GM12878 (cell line): ENCODE measurements at regions not wholly inside any gene's neighbourhood (a gene's known extent, or its start where the extent isn't known, plus 50 kb on each side); places are given as distances from the start of the nearest gene placed in this dataset.

Experiments used
- CTCF ChIP-seq, 3 experiments: IDR thresholded peaks in 2 of 3; conservative IDR thresholded peaks in 1 of 3; 2 replicates each; pipeline ENCODE4 v1.5.1; 2011; ENCODE audit warnings: low read depth in 3 of 3, low read length in 3 of 3, mild to moderate bottlenecking in 3 of 3, control low read depth in 2 of 3, moderate library complexity in 2 of 3, inconsistent platforms in 1 of 3, mixed read lengths in 1 of 3; ENCODE audit not compliant: control insufficient read depth in 2 of 3, insufficient read depth in 1 of 3; ENCODE audit errors: extremely low read depth in 1 of 3
- NR2C1 ChIP-seq: fragments of 450-650 bp; IDR thresholded peaks from 2 replicates; pipeline ENCODE4 v1.6.1; 2017; ENCODE audit warnings: antibody characterized with exemption, mild to moderate bottlenecking, moderate library complexity
- RAD21 ChIP-seq: IDR thresholded peaks from 2 replicates; pipeline ENCODE4 v1.6.1; 2011; ENCODE audit warnings: mild to moderate bottlenecking, low read depth, low read length, moderate library complexity; ENCODE audit not compliant: insufficient read depth
- SP1 ChIP-seq: IDR thresholded peaks from one replicate; pipeline ENCODE4 v1.6.1; 2011; ENCODE audit warnings: low read depth, low read length
- SREBF2 ChIP-seq: IDR thresholded peaks from 2 replicates; pipeline ENCODE4 v1.6.1; 2012; ENCODE audit warnings: mild to moderate bottlenecking, low read length
- ZNF592 ChIP-seq: fragments of 450-650 bp; IDR thresholded peaks from 2 replicates; pipeline ENCODE4 v1.6.1; 2017; ENCODE audit warnings: mild to moderate bottlenecking, moderate library complexity

- TF ChIP-seq CTCF (IDR thresholded peaks at IDR 0.05 in 2 of 3, conservative IDR thresholded peaks at IDR 0.05 in 1 of 3; ENCODE audit: control insufficient read depth in 2 of 3, extremely low read depth in 1 of 3, insufficient read depth in 1 of 3, low read depth in 3 of 3, low read length in 3 of 3) (no peak), NR2C1 (no peak), ZNF592 (no peak), RAD21 (no peak), SREBF2 (no peak), SP1 (no peak)
Measured at GRCh38 chr14:105840266-105841021, 314.1 kb downstream of the TMEM121 start.
